GM20000 (cell line): ENCODE measurements at regions not wholly inside any gene's neighbourhood (a gene's known extent, or its start where the extent isn't known, plus 50 kb on each side); places are given as distances from the start of the nearest gene placed in this dataset.
"Not testable (repeated sequence)": the region's sequence is repeated elsewhere in the genome, so short reads cannot be mapped to it uniquely, and the experiment has no call there.

Experiments used
- DNase-seq: peaks from one replicate; pipeline ENCODE4 v3.0.0; 2012; ENCODE audit warnings: low spot score
- CTCF ChIP-seq: IDR thresholded peaks from 2 replicates; pipeline ENCODE4 v1.5.1; 2012; ENCODE audit warnings: mild to moderate bottlenecking, control low read depth; ENCODE audit errors: extremely low read depth, missing control alignments

GRCh38 chr5:10102706-10103497 lies 146.8 kb downstream of the ATPSCKMT start:
- no peak for DNase-seq
- no peak for TF ChIP-seq CTCF

GRCh38 chr5:10102235-10102634 lies 147.5 kb downstream of the ATPSCKMT start:
- DNase-seq = not testable (repeated sequence)

- TF ChIP-seq CTCF = no peak
- DNase-seq = no peak
Observed at GRCh38 chr5:10099548-10099947, 150.1 kb downstream of the ATPSCKMT start.

GRCh38 chr5:10091701-10092100 lies 158.0 kb downstream of the ATPSCKMT start:
- DNase-seq = no peak
- TF ChIP-seq CTCF = no peak

- DNase-seq = no peak
- no peak for TF ChIP-seq CTCF
Observed at GRCh38 chr5:10090074-10090473, 159.6 kb downstream of the ATPSCKMT start.

GRCh38 chr5:10085185-10085584 lies 164.5 kb downstream of the ATPSCKMT start:
- DNase-seq = no peak
- no peak for TF ChIP-seq CTCF

GRCh38 chr5:10081584-10081983 lies 168.1 kb downstream of the ATPSCKMT start:
- TF ChIP-seq CTCF = no peak
- no peak for DNase-seq
